Transverse colon (tissue), 4 donors: ENCODE measurements at regions not wholly inside any gene's neighbourhood (a gene's known extent, or its start where the extent isn't known, plus 50 kb on each side); places are given as distances from the start of the nearest gene placed in this dataset.

Source experiments
- DNase-seq: peaks from one replicate; pipeline ENCODE4 v3.0.0-alpha.2; 2019
- H3K27ac ChIP-seq, 4 donors: fragments of 200-600 bp; sonication (generic); 2 replicates each; pipeline ENCODE4 v1.5.1; 2016 to 2018; ENCODE audit warnings: inconsistent platforms in 4 of 4
- H3K27me3 ChIP-seq: fragments of 200-600 bp; sonication (generic); 2 replicates; pipeline ENCODE4 v1.5.1; 2017; ENCODE audit warnings: inconsistent platforms
- H3K36me3 ChIP-seq, 4 donors: fragments of 200-600 bp; sonication (generic); 2 replicates each; pipeline ENCODE4 v1.5.1; 2017 to 2019; ENCODE audit warnings: inconsistent platforms in 4 of 4
- H3K4me1 ChIP-seq, 4 donors: fragments of 200-600 bp; sonication (generic); 2 replicates each; pipeline ENCODE4 v1.5.1; 2017 to 2020; ENCODE audit warnings: inconsistent platforms in 4 of 4
- H3K4me3 ChIP-seq, 4 donors: fragments of 200-600 bp; sonication (generic); 1 replicate in 1 of 4; 2 replicates in 3 of 4; pipeline versions ENCODE4 v1.5.1 to v1.6.1; 2017 to 2019; ENCODE audit warnings: inconsistent platforms in 4 of 4
- H3K9me3 ChIP-seq, 2 donors: fragments of 200-600 bp; sonication (generic); 2 replicates each; pipeline ENCODE4 v1.5.1; 2017 to 2019; ENCODE audit warnings: inconsistent platforms in 2 of 2
- EP300 ChIP-seq: sonication (generic); formaldehyde crosslinking; IDR thresholded peaks from one replicate; pipeline ENCODE4 v1.6.1; 2017; ENCODE audit warnings: antibody characterized with exemption, low read depth
- POLR2A ChIP-seq: fragments of 450-650 bp; IDR thresholded peaks from one replicate; pipeline ENCODE4 v1.6.1; 2016; ENCODE audit warnings: antibody characterized with exemption, mild to moderate bottlenecking, moderate library complexity
- POLR2AphosphoS5 ChIP-seq, 3 donors: sonication (generic); formaldehyde crosslinking; IDR thresholded peaks; one replicate each; pipeline ENCODE4 v1.6.1; 2016; ENCODE audit warnings: antibody characterized with exemption in 3 of 3
- WGBS, 2 donors: methylation state at CpG; one replicate each; pipeline ENCODE4 v1.1.5; 2018; ENCODE audit warnings: low coverage in 1 of 2; 5-methylcytosine and 5-hydroxymethylcytosine counted together
- in situ Hi-C, 4 donors: fragments of 200-750 bp; cut with MboI; loops; one replicate each; pipeline versions ENCODE4 v1.15.0 to v1.15.1; 2017; ENCODE audit warnings: low sequenced_read_pairs in 3 of 4, low pct_ligation_motif_present in 1 of 4, low pct_unique_long_range_greater_than_20kb in 1 of 4
- intact Hi-C: fragments of 100-400 bp; cut with DNase I; formaldehyde crosslinking; loops from one replicate; pipeline ENCODE4 v1.15.1; 2023; ENCODE audit warnings: low total_unique reads
- TF ChIP-seq, protein P1 (sequence below), 5 experiments: fragments of 200-600 bp in 3 of 5; fragments of 450-650 bp in 2 of 5; sonication (generic) in 3 of 5; IDR thresholded peaks; 1 replicate in 2 of 5; 2 replicates in 3 of 5; pipeline ENCODE4 v1.5.1; 2016 to 2017; ENCODE audit warnings: antibody characterized with exemption in 5 of 5, inconsistent platforms in 3 of 5, mild to moderate bottlenecking in 2 of 5, moderate library complexity in 1 of 5

- intact Hi-C loops (no loop called here), in situ Hi-C loops (loop anchor here in 3 of 4 donors (25.0 kb wide), 1 partner anchor 1287 kb away; no protein-coding TSS in a partner anchor)
- no peak for TF ChIP-seq POLR2A
- TF ChIP-seq POLR2AphosphoS5 (IDR thresholded peaks at IDR 0.05) = no peak
- DNase-seq = no peak
- Histone ChIP-seq H3K27me3 (no peaks in the 10 kb centered on the region), H3K27ac (no peak overlapping the region), H3K9me3 (no peaks in the 10 kb centered on the region), H3K4me3 (no peak overlapping the region), H3K4me1 (no peaks in the 10 kb centered on the region), H3K36me3 (no peaks in the 10 kb centered on the region)
- WGBS, 2 donors = 98 to 100% methylated on average over 1 to 2 of the region's 2 CpGs
These were observed 324.9 kb downstream of the PAX3 start for GRCh38 chr2:221973902-221974301.

- no peaks in the 10 kb centered on the region for H3K9me3 ChIP-seq
- 85 to 87% methylated on average over 3 of the region's 3 CpGs for WGBS, 2 donors
- intact Hi-C loops = no loop called here
- no peak for TF ChIP-seq EP300
- TF ChIP-seq, protein P1, sequence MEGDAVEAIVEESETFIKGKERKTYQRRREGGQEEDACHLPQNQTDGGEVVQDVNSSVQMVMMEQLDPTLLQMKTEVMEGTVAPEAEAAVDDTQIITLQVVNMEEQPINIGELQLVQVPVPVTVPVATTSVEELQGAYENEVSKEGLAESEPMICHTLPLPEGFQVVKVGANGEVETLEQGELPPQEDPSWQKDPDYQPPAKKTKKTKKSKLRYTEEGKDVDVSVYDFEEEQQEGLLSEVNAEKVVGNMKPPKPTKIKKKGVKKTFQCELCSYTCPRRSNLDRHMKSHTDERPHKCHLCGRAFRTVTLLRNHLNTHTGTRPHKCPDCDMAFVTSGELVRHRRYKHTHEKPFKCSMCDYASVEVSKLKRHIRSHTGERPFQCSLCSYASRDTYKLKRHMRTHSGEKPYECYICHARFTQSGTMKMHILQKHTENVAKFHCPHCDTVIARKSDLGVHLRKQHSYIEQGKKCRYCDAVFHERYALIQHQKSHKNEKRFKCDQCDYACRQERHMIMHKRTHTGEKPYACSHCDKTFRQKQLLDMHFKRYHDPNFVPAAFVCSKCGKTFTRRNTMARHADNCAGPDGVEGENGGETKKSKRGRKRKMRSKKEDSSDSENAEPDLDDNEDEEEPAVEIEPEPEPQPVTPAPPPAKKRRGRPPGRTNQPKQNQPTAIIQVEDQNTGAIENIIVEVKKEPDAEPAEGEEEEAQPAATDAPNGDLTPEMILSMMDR (IDR thresholded peaks at IDR 0.05) = no peak
- no peak for TF ChIP-seq POLR2AphosphoS5 (IDR thresholded peaks at IDR 0.05)
- no peak for TF ChIP-seq POLR2A
- in situ Hi-C loops = loop anchor here in 3 of 4 donors (25.0 kb wide), 1 partner anchor 1286 kb away; no protein-coding TSS in a partner anchor
- no peaks in the 10 kb centered on the region for H3K36me3 ChIP-seq
- H3K4me1 ChIP-seq = no peaks in the 10 kb centered on the region
- H3K27ac ChIP-seq = no peak overlapping the region
- H3K27me3 ChIP-seq = no peaks in the 10 kb centered on the region
- no peak for DNase-seq
- no peak overlapping the region for H3K4me3 ChIP-seq
These were observed 325.3 kb downstream of the PAX3 start for GRCh38 chr2:221973502-221973901.

GRCh38 chr2:221972813-221973478, 325.9 kb downstream of the PAX3 start:
- DNase-seq = no peak
- in situ Hi-C loops (loop anchor here in 3 of 4 donors (25.0 kb wide), 1 partner anchor 1286 kb away; no protein-coding TSS in a partner anchor), intact Hi-C loops (no loop called here)
- 68 to 84% methylated on average over 4 to 6 of the region's 6 CpGs for WGBS, 2 donors
- Histone ChIP-seq H3K4me1 (no peaks in the 10 kb centered on the region), H3K4me3 (no peak overlapping the region), H3K27me3 (no peaks in the 10 kb centered on the region), H3K27ac (no peak overlapping the region), H3K9me3 (no peaks in the 10 kb centered on the region), H3K36me3 (no peaks in the 10 kb centered on the region)
- TF ChIP-seq POLR2AphosphoS5 (IDR thresholded peaks at IDR 0.05) = no peak
- TF ChIP-seq POLR2A = no peak
- TF ChIP-seq, protein P1 (IDR thresholded peaks at IDR 0.05) = no peak
- TF ChIP-seq EP300 = no peak

DNA sequence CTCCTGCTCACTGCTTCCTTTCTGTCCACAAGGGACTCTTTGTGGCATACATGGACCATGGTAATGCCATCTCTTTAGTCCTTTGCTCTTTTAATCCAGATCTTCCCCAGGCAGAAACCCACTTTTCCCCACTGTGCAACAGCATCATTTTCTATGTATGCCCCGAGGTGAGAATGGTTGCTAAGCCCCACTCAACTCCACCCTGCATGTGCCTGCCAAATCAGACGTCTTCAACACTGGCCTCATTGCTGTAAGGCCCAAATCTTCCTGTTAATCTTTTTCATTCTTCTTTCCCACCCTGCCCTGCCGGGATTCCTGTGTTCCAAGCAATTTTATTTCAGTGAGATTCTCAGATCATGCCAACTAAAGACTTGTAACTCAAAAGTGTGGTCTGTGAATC, 328.4 kb downstream of the PAX3 start:
- Histone ChIP-seq H3K4me3 (no peak overlapping the region), H3K4me1 (no peaks in the 10 kb centered on the region), H3K36me3 (no peaks in the 10 kb centered on the region), H3K27me3 (no peaks in the 10 kb centered on the region), H3K27ac (no peak overlapping the region), H3K9me3 (no peaks in the 10 kb centered on the region)
- in situ Hi-C loops (loop anchor here in 3 of 4 donors (25.0 kb wide), 1 partner anchor 1283 kb away; no protein-coding TSS in a partner anchor), intact Hi-C loops (no loop called here)
- 29 to 44% methylated on average over 3 of the region's 3 CpGs for WGBS, 2 donors
- DNase-seq = no peak
- no peak for TF ChIP-seq POLR2A

GRCh38 chr2:221969830-221970144, 329.0 kb downstream of the PAX3 start:
- no peak for DNase-seq
- Histone ChIP-seq H3K4me3 (no peak overlapping the region), H3K36me3 (no peaks in the 10 kb centered on the region), H3K27me3 (no peaks in the 10 kb centered on the region), H3K27ac (no peak overlapping the region), H3K4me1 (no peaks in the 10 kb centered on the region), H3K9me3 (no peaks in the 10 kb centered on the region)
- TF ChIP-seq POLR2AphosphoS5 (IDR thresholded peaks at IDR 0.05) = no peak
- intact Hi-C loops = loop anchor here (5.0 kb wide), 2 partner anchors 397 to 1282 kb away; partner anchors contain the start of gene EPHA4
- in situ Hi-C loops = loop anchor here in 3 of 4 donors (25.0 kb wide), 1 partner anchor 1282 kb away; no protein-coding TSS in a partner anchor
- WGBS, 2 donors = 81% methylated on average over 5 of the region's 5 CpGs; no CpG with 5 or more reads in 1 of the 2 donors
